ENCODE measurements at regions not wholly inside any gene's neighbourhood (a gene's known extent, or its start where the extent isn't known, plus 50 kb on each side); places are given as distances from the start of the nearest gene placed in this dataset.
"Not testable (repeated sequence)": the region's sequence is repeated elsewhere in the genome, so short reads cannot be mapped to it uniquely, and the experiment has no call there.

DNA sequence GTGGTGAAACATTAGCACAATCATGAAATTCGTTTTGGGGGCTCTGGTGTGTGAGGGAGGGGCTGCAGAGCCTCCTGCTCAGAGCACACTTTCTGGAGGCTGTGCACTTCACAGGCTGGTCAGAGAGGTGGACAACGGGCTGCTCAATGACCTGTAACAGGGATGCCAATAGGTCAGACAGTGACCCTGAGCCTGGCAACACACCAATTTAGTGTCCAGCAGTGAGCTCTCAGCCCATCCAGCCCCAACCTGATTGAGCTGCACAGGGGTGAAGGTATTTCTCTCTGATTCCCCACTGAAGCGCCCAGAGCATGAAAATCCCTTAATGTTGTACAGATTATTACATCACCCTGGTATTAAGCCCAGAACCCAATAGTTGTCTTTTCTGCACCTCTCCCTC, 191.3 kb upstream of the ZNF32 start:
- Histone ChIP-seq H4K20me1 (ENCODE audit: insufficient read depth, low read length) (no peaks in the 10 kb centered on the region), H3K4me1 (ENCODE audit: low read length) (no peaks in the 10 kb centered on the region), H3K4me3 (ENCODE audit: low read length) (no peak overlapping the region), H3K4me2 (ENCODE audit: low read length) (no peak overlapping the region), H3K27ac (ENCODE audit: low read length) (no peak overlapping the region), H3K27me3 (ENCODE audit: low read depth, low read length) (no peaks in the 10 kb centered on the region), H3K36me3 (replicated peaks; ENCODE audit: low read depth, low read length) (no peaks in the 10 kb centered on the region), H3K9ac (ENCODE audit: low read length) (no peak overlapping the region), H3K9me3 (ENCODE audit: insufficient read depth, low read length) (no peaks in the 10 kb centered on the region), H3K79me2 (ENCODE audit: low read length) (no peaks in the 10 kb centered on the region), H2AFZ (ENCODE audit: low read depth, low read length) (no peak overlapping the region)
- TF ChIP-seq CTCF (IDR thresholded peaks at IDR 0.05; ENCODE audit: low read depth, low read length) (no peak), EZH2phosphoT487 (IDR thresholded peaks at IDR 0.05; ENCODE audit: low read depth) (no peak)

- not testable (repeated sequence) for H3K9me3 ChIP-seq (ENCODE audit: insufficient read depth, low read length); H3K27ac ChIP-seq (ENCODE audit: low read length); H3K27me3 ChIP-seq (ENCODE audit: low read depth, low read length); H3K4me1 ChIP-seq (ENCODE audit: low read length); H4K20me1 ChIP-seq (ENCODE audit: insufficient read depth, low read length); H2AFZ ChIP-seq (ENCODE audit: low read depth, low read length); H3K36me3 ChIP-seq (replicated peaks; ENCODE audit: low read depth, low read length); H3K4me2 ChIP-seq (ENCODE audit: low read length); H3K4me3 ChIP-seq (ENCODE audit: low read length); H3K79me2 ChIP-seq (ENCODE audit: low read length); H3K9ac ChIP-seq (ENCODE audit: low read length)
Measured at GRCh38 chr10:43834751-43835150, 186.1 kb upstream of the ZNF32 start.

DNA sequence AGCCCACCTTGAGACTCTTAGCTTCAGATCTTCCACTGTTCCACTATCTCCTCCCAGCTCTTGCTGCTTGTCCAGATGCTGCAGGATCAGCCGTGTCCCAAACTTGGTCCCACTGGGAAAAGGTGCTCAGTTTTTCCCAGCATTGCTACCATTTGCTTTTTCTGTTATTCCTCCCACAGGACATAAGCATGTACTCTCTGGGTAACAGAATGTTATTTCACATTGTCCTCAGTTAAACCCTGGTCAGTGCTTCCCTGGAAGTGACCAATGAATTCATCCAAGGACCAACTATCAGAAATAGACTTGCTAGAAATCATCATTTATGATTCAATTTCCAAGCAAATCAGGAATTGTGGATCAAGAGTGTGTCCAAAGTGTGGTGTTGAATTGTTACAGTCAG, 179.2 kb upstream of the ZNF32 start:
- no peak overlapping the region for H3K4me3 ChIP-seq (ENCODE audit: low read length)
- H3K27ac ChIP-seq (ENCODE audit: low read length), result no peak overlapping the region
- TF ChIP-seq EZH2phosphoT487 (IDR thresholded peaks at IDR 0.05; ENCODE audit: low read depth) (no peak), CTCF (IDR thresholded peaks at IDR 0.05; ENCODE audit: low read depth, low read length) (no peak)
- no peaks in the 10 kb centered on the region for H3K79me2 ChIP-seq (ENCODE audit: low read length)
- H3K27me3 ChIP-seq (ENCODE audit: low read depth, low read length), result no peaks in the 10 kb centered on the region
- H3K4me1 ChIP-seq (ENCODE audit: low read length), result no peaks in the 10 kb centered on the region
- no peaks in the 10 kb centered on the region for H3K36me3 ChIP-seq (replicated peaks; ENCODE audit: low read depth, low read length)
- no peak overlapping the region for H3K4me2 ChIP-seq (ENCODE audit: low read length)
- no peak overlapping the region for H2AFZ ChIP-seq (ENCODE audit: low read depth, low read length)
- no peaks in the 10 kb centered on the region for H4K20me1 ChIP-seq (ENCODE audit: insufficient read depth, low read length)
- H3K9me3 ChIP-seq (ENCODE audit: insufficient read depth, low read length), result no peaks in the 10 kb centered on the region
- no peak overlapping the region for H3K9ac ChIP-seq (ENCODE audit: low read length)

DNA sequence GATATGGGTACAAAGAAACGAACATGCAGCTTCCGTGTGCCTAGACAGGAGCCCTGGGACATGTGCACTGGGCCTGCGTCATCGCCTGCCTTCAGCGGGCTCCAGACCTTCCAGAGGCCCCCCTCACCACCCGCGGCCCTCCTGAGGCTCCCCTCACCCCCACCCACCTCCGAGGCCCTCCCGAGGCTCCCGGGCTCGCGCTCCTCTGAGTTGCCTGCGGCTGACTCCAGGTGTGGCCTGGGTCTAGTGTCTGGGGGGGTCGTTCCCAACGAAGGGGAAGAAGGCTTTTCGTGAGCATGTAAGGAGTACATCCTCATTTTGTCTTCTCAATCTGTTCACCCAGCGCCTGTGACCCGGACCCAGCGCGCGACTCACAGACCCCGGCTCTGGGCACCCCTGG, 177.3 kb upstream of the ZNF32 start:
- H4K20me1 ChIP-seq (ENCODE audit: insufficient read depth, low read length), result no peaks in the 10 kb centered on the region
- H3K9me3 ChIP-seq (ENCODE audit: insufficient read depth, low read length), result no peaks in the 10 kb centered on the region
- H3K27ac ChIP-seq (ENCODE audit: low read length), result no peak overlapping the region
- H2AFZ ChIP-seq (ENCODE audit: low read depth, low read length), result no peak overlapping the region
- TF ChIP-seq EZH2phosphoT487 (IDR thresholded peaks at IDR 0.05; ENCODE audit: low read depth) (no peak), CTCF (IDR thresholded peaks at IDR 0.05; ENCODE audit: low read depth, low read length) (no peak)
- no peaks in the 10 kb centered on the region for H3K27me3 ChIP-seq (ENCODE audit: low read depth, low read length)
- H3K79me2 ChIP-seq (ENCODE audit: low read length), result no peaks in the 10 kb centered on the region
- H3K4me1 ChIP-seq (ENCODE audit: low read length), result no peaks in the 10 kb centered on the region
- H3K4me2 ChIP-seq (ENCODE audit: low read length), result no peak overlapping the region
- no peak overlapping the region for H3K9ac ChIP-seq (ENCODE audit: low read length)
- H3K36me3 ChIP-seq (replicated peaks; ENCODE audit: low read depth, low read length), result no peaks in the 10 kb centered on the region
- no peak overlapping the region for H3K4me3 ChIP-seq (ENCODE audit: low read length)

- Histone ChIP-seq H3K9ac (ENCODE audit: low read length) (no peak overlapping the region), H3K4me2 (ENCODE audit: low read length) (no peak overlapping the region)
Measured at GRCh38 chr10:43825421-43825820, 176.7 kb upstream of the ZNF32 start.

More at GRCh38 chr10:43825421-43825820, 176.7 kb upstream of the ZNF32 start:
- H2AFZ ChIP-seq (ENCODE audit: low read depth, low read length), result no peak overlapping the region
- H3K27ac ChIP-seq (ENCODE audit: low read length), result no peak overlapping the region
- TF ChIP-seq CTCF (IDR thresholded peaks at IDR 0.05; ENCODE audit: low read depth, low read length) (no peak), EZH2phosphoT487 (IDR thresholded peaks at IDR 0.05; ENCODE audit: low read depth) (no peak)
- H3K36me3 ChIP-seq (replicated peaks; ENCODE audit: low read depth, low read length), result no peaks in the 10 kb centered on the region
- H3K79me2 ChIP-seq (ENCODE audit: low read length), result no peaks in the 10 kb centered on the region
- H3K27me3 ChIP-seq (ENCODE audit: low read depth, low read length), result no peaks in the 10 kb centered on the region
- H3K4me1 ChIP-seq (ENCODE audit: low read length), result no peaks in the 10 kb centered on the region
- no peak overlapping the region for H3K4me3 ChIP-seq (ENCODE audit: low read length)
- H4K20me1 ChIP-seq (ENCODE audit: insufficient read depth, low read length), result no peaks in the 10 kb centered on the region
- no peaks in the 10 kb centered on the region for H3K9me3 ChIP-seq (ENCODE audit: insufficient read depth, low read length)
